Panc1 (cell line): ENCODE measurements at regions not wholly inside any gene's neighbourhood (a gene's known extent, or its start where the extent isn't known, plus 50 kb on each side); places are given as distances from the start of the nearest gene placed in this dataset.

ENCODE experiments used
- CTCF ChIP-seq: fragments of 450-650 bp; IDR thresholded peaks from 2 replicates; pipeline ENCODE4 v1.5.1; 2017; ENCODE audit warnings: mild to moderate bottlenecking
- POLR2AphosphoS5 ChIP-seq: IDR thresholded peaks from 2 replicates; pipeline ENCODE4 v1.6.1; 2012; ENCODE audit warnings: mild to moderate bottlenecking, low read depth, low read length, moderate library complexity

GRCh38 chr2:173663353-173663752, 301.8 kb downstream of the SP3 start:
- TF ChIP-seq CTCF (no peak), POLR2AphosphoS5 (no peak)
